ENCODE measurements at regions not wholly inside any gene's neighbourhood (a gene's known extent, or its start where the extent isn't known, plus 50 kb on each side); places are given as distances from the start of the nearest gene placed in this dataset.

DNA sequence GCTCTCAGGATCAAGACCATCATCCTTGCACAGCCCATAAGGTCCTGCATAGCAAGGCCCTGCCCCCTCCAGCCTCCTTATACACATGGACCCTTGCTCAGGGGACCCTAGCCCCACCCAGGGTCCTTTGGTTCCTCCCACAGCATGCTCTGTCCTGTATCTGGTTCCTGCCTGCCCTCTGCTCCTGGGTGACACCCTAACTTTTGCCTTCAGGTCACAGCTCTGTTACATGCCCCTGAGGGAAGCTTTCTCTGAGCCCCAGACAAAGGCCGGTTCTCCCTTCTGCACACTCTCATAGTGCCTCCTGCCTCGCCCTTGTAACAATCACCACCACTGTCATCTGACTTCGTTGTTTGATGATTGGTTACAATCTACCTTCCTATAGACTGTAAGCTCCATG, 204.8 kb downstream of the SMAD2 start:
- DNase-seq (ENCODE audit: low spot score), result no peak
- Mint-ChIP-seq H3K27ac (ENCODE audit: unreplicated experiment) (no peak overlapping the region), H3K4me3 (ENCODE audit: unreplicated experiment) (no peak overlapping the region), H3K4me1 (ENCODE audit: unreplicated experiment) (no peaks in the 10 kb centered on the region), H3K27me3 (ENCODE audit: unreplicated experiment) (peaks cover 6% of the 10 kb centered on the region), H3K9me3 (ENCODE audit: unreplicated experiment) (no peaks in the 10 kb centered on the region), H3K36me3 (ENCODE audit: low read depth, unreplicated experiment) (peaks cover 4% of the 10 kb centered on the region)
- TF ChIP-seq, protein P1, sequence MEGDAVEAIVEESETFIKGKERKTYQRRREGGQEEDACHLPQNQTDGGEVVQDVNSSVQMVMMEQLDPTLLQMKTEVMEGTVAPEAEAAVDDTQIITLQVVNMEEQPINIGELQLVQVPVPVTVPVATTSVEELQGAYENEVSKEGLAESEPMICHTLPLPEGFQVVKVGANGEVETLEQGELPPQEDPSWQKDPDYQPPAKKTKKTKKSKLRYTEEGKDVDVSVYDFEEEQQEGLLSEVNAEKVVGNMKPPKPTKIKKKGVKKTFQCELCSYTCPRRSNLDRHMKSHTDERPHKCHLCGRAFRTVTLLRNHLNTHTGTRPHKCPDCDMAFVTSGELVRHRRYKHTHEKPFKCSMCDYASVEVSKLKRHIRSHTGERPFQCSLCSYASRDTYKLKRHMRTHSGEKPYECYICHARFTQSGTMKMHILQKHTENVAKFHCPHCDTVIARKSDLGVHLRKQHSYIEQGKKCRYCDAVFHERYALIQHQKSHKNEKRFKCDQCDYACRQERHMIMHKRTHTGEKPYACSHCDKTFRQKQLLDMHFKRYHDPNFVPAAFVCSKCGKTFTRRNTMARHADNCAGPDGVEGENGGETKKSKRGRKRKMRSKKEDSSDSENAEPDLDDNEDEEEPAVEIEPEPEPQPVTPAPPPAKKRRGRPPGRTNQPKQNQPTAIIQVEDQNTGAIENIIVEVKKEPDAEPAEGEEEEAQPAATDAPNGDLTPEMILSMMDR (IDR thresholded peaks at IDR 0.05; ENCODE audit: unreplicated experiment), result no peak

DNA sequence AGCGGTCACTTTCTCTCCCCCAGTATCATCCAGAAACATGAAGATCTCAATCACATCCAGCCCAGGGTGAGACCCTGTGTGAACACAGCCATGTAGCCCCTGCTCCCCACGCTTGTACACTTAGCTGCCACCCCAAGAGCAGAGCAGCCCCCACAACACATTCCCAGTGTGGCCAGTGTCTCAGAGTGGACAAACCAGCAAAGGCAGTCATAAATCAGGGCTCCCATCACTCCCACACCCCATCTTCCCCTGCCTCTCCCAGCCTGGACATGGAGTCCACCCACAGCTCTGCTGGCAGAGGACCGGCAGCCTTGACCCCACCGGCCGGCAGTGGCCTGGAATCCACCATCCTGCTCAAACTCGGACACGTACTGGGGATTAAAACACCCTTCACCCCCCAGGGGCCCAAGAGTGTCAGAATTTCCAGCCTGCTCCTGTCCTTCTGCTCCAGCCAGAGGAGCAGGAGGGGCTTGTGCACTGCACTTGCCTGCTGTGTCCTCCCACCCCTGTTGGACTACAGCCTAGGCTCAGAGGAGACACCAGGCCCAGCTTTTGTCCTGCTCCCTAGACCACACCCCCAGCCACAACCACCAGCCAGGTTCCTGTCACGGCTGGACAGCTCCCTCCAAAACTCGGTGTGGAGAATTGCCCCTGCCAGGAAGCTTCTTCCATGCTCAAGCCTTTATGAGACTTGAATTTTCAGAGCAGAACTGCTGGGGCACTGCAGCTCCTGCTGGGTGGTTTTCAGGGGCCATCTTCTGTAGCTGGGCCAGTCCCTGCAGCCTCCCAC, 206.1 kb downstream of the SMAD2 start:
- Mint-ChIP-seq H3K36me3 (ENCODE audit: low read depth, unreplicated experiment) (peaks cover 4% of the 10 kb centered on the region), H3K4me3 (ENCODE audit: unreplicated experiment) (no peak overlapping the region), H3K27ac (ENCODE audit: unreplicated experiment) (no peak overlapping the region), H3K4me1 (ENCODE audit: unreplicated experiment) (no peaks in the 10 kb centered on the region), H3K27me3 (ENCODE audit: unreplicated experiment) (peaks cover 4% of the 10 kb centered on the region), H3K9me3 (ENCODE audit: unreplicated experiment) (no peaks in the 10 kb centered on the region)
- TF ChIP-seq, protein P1 (IDR thresholded peaks at IDR 0.05; ENCODE audit: unreplicated experiment), result no peak
- no peak for DNase-seq (ENCODE audit: low spot score)

DNA sequence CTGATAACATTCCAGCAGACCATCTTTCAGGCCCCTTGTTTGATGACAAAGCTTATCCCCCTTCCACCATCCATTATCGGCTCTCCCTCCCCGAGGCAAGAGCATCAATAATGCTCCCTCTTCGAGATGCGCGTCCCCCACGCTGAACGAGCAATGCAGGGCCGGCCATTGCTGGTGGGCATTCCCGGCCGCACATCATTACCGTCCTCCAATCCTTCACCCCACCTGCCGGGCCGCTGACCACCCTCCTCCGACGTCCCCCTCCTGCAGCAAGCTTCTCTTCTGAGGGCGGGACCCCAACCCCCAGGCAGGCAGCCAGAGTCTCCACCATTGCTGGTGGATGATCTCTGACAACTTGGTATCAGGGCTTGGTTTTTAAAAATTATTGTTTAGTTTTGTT, 208.6 kb downstream of the SMAD2 start:
- TF ChIP-seq, protein P1 (IDR thresholded peaks at IDR 0.05; ENCODE audit: unreplicated experiment), result no peak
- no peak for DNase-seq (ENCODE audit: low spot score)
- H3K4me3 Mint-ChIP-seq (ENCODE audit: unreplicated experiment), result no peak overlapping the region
- H3K27me3 Mint-ChIP-seq (ENCODE audit: unreplicated experiment), result peaks cover 3% of the 10 kb centered on the region
- H3K36me3 Mint-ChIP-seq (ENCODE audit: low read depth, unreplicated experiment), result peaks cover 7% of the 10 kb centered on the region
- H3K27ac Mint-ChIP-seq (ENCODE audit: unreplicated experiment), result no peak overlapping the region
- H3K4me1 Mint-ChIP-seq (ENCODE audit: unreplicated experiment), result no peaks in the 10 kb centered on the region
- no peaks in the 10 kb centered on the region for H3K9me3 Mint-ChIP-seq (ENCODE audit: unreplicated experiment)

DNA sequence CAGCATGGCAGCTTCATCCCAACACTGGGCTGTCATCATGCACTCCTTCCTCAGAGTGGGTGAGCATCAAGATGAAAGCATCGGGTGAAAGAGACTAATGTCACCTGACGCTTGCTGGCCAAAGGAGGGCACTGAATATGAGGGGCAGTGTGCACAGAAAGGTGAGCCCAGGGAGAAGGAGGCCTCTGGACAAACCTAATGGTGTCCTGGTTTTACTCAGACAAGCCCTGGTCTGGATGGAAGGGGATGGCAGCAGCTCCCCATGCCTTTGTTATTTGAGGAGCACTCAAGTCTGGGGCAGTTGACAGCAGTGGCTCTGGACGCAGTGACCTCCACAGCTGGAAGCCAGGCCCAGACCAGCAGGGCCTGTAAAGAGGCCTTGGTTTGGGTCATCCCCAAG, 209.7 kb downstream of the SMAD2 start:
- Mint-ChIP-seq H3K4me1 (ENCODE audit: unreplicated experiment) (peaks cover 5% of the 10 kb centered on the region), H3K36me3 (ENCODE audit: low read depth, unreplicated experiment) (peaks cover 7% of the 10 kb centered on the region), H3K4me3 (ENCODE audit: unreplicated experiment) (no peak overlapping the region), H3K27ac (ENCODE audit: unreplicated experiment) (no peak overlapping the region), H3K9me3 (ENCODE audit: unreplicated experiment) (no peaks in the 10 kb centered on the region), H3K27me3 (ENCODE audit: unreplicated experiment) (peaks cover 3% of the 10 kb centered on the region)
- no peak for DNase-seq (ENCODE audit: low spot score)
- TF ChIP-seq, protein P1 (IDR thresholded peaks at IDR 0.05; ENCODE audit: unreplicated experiment), result no peak

DNA sequence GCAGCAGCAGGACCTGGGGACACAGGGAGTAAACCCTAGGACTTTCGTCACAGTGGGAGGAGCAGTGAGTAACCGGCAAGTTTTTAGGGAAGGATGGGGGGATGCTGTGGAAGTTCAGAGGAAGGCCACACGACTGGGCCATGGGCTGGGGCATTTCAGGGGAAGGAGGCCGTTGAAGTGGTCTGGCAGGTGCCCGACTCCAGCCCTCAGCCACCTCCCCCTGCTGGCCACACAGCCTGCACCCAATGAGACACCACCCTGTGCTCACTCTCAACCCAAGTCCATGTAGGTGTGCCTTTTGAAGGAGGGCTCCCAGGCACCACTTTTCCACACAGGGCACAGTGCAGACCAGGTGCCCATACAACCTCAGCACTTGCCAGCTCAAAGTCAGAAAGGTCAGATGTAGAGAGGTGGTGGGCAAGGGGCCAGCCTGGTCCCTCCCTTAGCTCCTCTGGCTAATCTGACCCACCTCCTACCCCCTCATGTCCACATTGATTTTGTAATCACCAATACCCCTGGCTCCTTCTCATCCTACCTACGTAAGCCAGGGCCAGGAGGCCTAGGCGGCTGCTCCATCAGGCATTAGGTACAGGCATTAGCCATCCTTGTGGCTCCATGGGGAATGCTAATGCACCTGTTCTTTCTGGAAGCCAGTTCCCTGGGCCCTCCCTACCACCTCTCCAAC, 211.2 kb downstream of the SMAD2 start:
- peaks cover 12% of the 10 kb centered on the region for H3K36me3 Mint-ChIP-seq (ENCODE audit: low read depth, unreplicated experiment)
- peaks cover 16% of the 10 kb centered on the region for H3K4me1 Mint-ChIP-seq (ENCODE audit: unreplicated experiment)
- no peak overlapping the region for H3K4me3 Mint-ChIP-seq (ENCODE audit: unreplicated experiment)
- no peak for DNase-seq (ENCODE audit: low spot score)
- peaks cover 6% of the 10 kb centered on the region for H3K9me3 Mint-ChIP-seq (ENCODE audit: unreplicated experiment)
- no peak overlapping the region for H3K27ac Mint-ChIP-seq (ENCODE audit: unreplicated experiment)
- peaks cover 6% of the 10 kb centered on the region for H3K27me3 Mint-ChIP-seq (ENCODE audit: unreplicated experiment)
- TF ChIP-seq, protein P1 (IDR thresholded peaks at IDR 0.05; ENCODE audit: unreplicated experiment), result no peak

All from endothelial cell (in vitro differentiated cells).